K562 (cell line): ENCODE measurements at regions not wholly inside any gene's neighbourhood (a gene's known extent, or its start where the extent isn't known, plus 50 kb on each side); places are given as distances from the start of the nearest gene placed in this dataset.

Experiments
- ATAC-seq: fragments of 200-7000 bp; cut with Tn5 transposase; 3 replicates; pipeline ENCODE4 v1.9.1; 2020; ENCODE audit warnings: moderate library complexity
- BruUV-seq: library from RNA; stranded (reverse); fragments of 400-500 nt; replicated peaks from 2 replicates; lab custom pipeline; 2021; lab: Mats Ljungman, UMichigan
- CTCF ChIA-PET: fragments of 300-600 bp; formaldehyde crosslinking; extraction: SDS; loops from one replicate; lab custom pipeline; 2021; ENCODE audit warnings: low intra/inter-chr PET ratio; lab: Yijun Ruan, JAX
- POLR2A ChIA-PET: fragments of 300-600, 350-650 bp; sonication (Branson Sonifier 250); formaldehyde crosslinking; extraction: SDS; loops from one replicate; lab custom pipeline; 2021; ENCODE audit warnings: antibody characterized with exemption, inconsistent platforms; lab: Yijun Ruan, JAX
- DNase-seq, 4 experiments: peaks; one replicate each; pipeline versions ENCODE4 v3.0.0 to v3.0.0-alpha.2; 2011 to 2018; ENCODE audit warnings: low spot score in 3 of 4, mixed read lengths in 3 of 4; ENCODE audit errors: extremely low read depth in 1 of 4
- FAIRE-seq: peaks from 2 replicates; lab custom pipeline; 2011; peaks lifted over from hg19 to GRCh38; lab: Jason Lieb, UNC
- H2AFZ ChIP-seq: 2 replicates; pipeline ENCODE4 v1.6.0; 2011; ENCODE audit warnings: low read depth, low read length, control low read depth, inconsistent platforms
- H3K27ac ChIP-seq: fragments of 200-600 bp; 3 replicates; pipeline ENCODE4 v1.8.0; 2011; ENCODE audit warnings: low read depth, mild to moderate bottlenecking, control low read depth, inconsistent platforms, low read length, moderate library complexity, mixed read lengths; ENCODE audit errors: extremely low read depth
- H3K27me3 ChIP-seq, 2 experiments: fragments of 300-600 bp in 1 of 2; 2 replicates in 1 of 2; 3 replicates in 1 of 2; pipeline versions ENCODE4 v1.6.0 to v1.8.0; 2011; ENCODE audit warnings: inconsistent platforms in 2 of 2, low read length in 2 of 2, mild to moderate bottlenecking in 1 of 2, mixed read lengths in 1 of 2, moderate library complexity in 1 of 2; ENCODE audit not compliant: control insufficient read depth in 2 of 2, insufficient read depth in 2 of 2
- H3K36me3 ChIP-seq: fragments of 300-600 bp; 3 replicates; pipeline ENCODE4 v1.8.0; 2011; ENCODE audit warnings: mild to moderate bottlenecking, low read length, inconsistent platforms; ENCODE audit not compliant: control insufficient read depth, insufficient read depth
- H3K4me1 ChIP-seq, 2 experiments: fragments of 200-600 bp in 1 of 2; replicated peaks in 1 of 2; 2 replicates in 1 of 2; 3 replicates in 1 of 2; pipeline versions ENCODE4 v1.5.1 to v1.8.0; 2011; ENCODE audit warnings: inconsistent platforms in 2 of 2, low read length in 2 of 2, mild to moderate bottlenecking in 1 of 2, mixed read lengths in 1 of 2, moderate library complexity in 1 of 2; ENCODE audit not compliant: control insufficient read depth in 2 of 2, insufficient read depth in 2 of 2
- H3K4me2 ChIP-seq: 2 replicates; pipeline ENCODE4 v1.6.1; 2011; ENCODE audit warnings: low read length, control low read depth, inconsistent platforms, mixed read lengths; ENCODE audit not compliant: insufficient read depth
- H3K4me3 ChIP-seq: fragments of 200-600 bp; sonication (generic), shearing (Covaris generic); 2 replicates; pipeline ENCODE4 v1.5.1; 2016; ENCODE audit warnings: control low read depth, inconsistent platforms
- H3K79me2 ChIP-seq: fragments of 200-600 bp; 3 replicates; pipeline ENCODE4 v1.8.0; 2011; ENCODE audit warnings: low read length, inconsistent platforms; ENCODE audit not compliant: control insufficient read depth, insufficient read depth
- H3K9ac ChIP-seq, 2 experiments: 2 replicates each; pipeline versions ENCODE4 v1.6.0 to v1.6.1; 2011; ENCODE audit warnings: low read depth in 2 of 2, low read length in 2 of 2, control low read depth in 1 of 2, inconsistent platforms in 1 of 2, mild to moderate bottlenecking in 1 of 2, mixed read lengths in 1 of 2; ENCODE audit not compliant: insufficient read depth in 1 of 2
- H3K9me1 ChIP-seq: one replicate; pipeline ENCODE4 v1.6.0; 2011; ENCODE audit warnings: inconsistent platforms, mild to moderate bottlenecking, low read length, moderate library complexity; ENCODE audit not compliant: control insufficient read depth, insufficient read depth
- H3K9me3 ChIP-seq: replicated peaks from 2 replicates; pipeline ENCODE4 v1.5.1; 2011; ENCODE audit warnings: low read depth, low read length, inconsistent platforms; ENCODE audit not compliant: control insufficient read depth, insufficient read depth
- H4K20me1 ChIP-seq: replicated peaks from 2 replicates; pipeline ENCODE4 v1.6.1; 2011; ENCODE audit warnings: low read length, inconsistent platforms, mixed read lengths; ENCODE audit not compliant: control insufficient read depth, insufficient read depth
- ARID2 ChIP-seq: fragments of 450-650 bp; IDR thresholded peaks from 2 replicates; pipeline ENCODE4 v1.6.1; 2017; ENCODE audit warnings: antibody characterized with exemption, mild to moderate bottlenecking
- BDP1 ChIP-seq: IDR thresholded peaks from 3 replicates; pipeline ENCODE4 v1.6.1; 2011; ENCODE audit not compliant: insufficient read length, insufficient read depth
- CSDE1 ChIP-seq, 2 experiments: fragments of 450-650 bp; IDR thresholded peaks; 2 replicates each; pipeline ENCODE4 v1.6.1; 2016; ENCODE audit warnings: mild to moderate bottlenecking in 1 of 2
- FOSL1 ChIP-seq: fragments of 200-800 bp; sonication (Bioruptor generic); conservative IDR thresholded peaks from 2 replicates; pipeline ENCODE4 v1.6.1; 2016; ENCODE audit warnings: missing genetic modification characterization, missing compliant biosample characterization
- MAFF ChIP-seq: IDR thresholded peaks from 2 replicates; pipeline ENCODE4 v1.6.1; 2012; ENCODE audit warnings: low read length, improper control_type of control experiment
- RBM25 ChIP-seq: fragments of 200-400 bp; formaldehyde crosslinking; IDR thresholded peaks from 2 replicates; pipeline ENCODE4 v1.6.1; 2018; ENCODE audit warnings: low read length, low read depth, moderate library complexity; ENCODE audit not compliant: severe bottlenecking
- SMARCA5 ChIP-seq: fragments of 450-650 bp; IDR thresholded peaks from 2 replicates; pipeline ENCODE4 v1.6.1; 2016
- SP2 ChIP-seq: IDR thresholded peaks from 2 replicates; pipeline ENCODE4 v1.6.1; 2011; ENCODE audit warnings: mild to moderate bottlenecking, low read depth, low read length, moderate library complexity; ENCODE audit not compliant: poor library complexity, severe bottlenecking; ENCODE audit errors: extremely low read depth
- THRAP3 ChIP-seq: fragments of 450-650 bp; IDR thresholded peaks from 2 replicates; pipeline ENCODE4 v1.6.1; 2016; ENCODE audit warnings: mild to moderate bottlenecking, inconsistent platforms, borderline replicate concordance
- ZNF121 ChIP-seq: sonication (generic); formaldehyde crosslinking; conservative IDR thresholded peaks from 2 replicates; pipeline ENCODE4 v1.8.0; 2022; ENCODE audit warnings: missing genetic modification reagents
- ZNF707 ChIP-seq: fragments of 250-450 bp; sonication (Bioruptor Pico); conservative IDR thresholded peaks from 2 replicates; pipeline ENCODE4 v1.8.0; 2022; ENCODE audit warnings: inconsistent platforms, mild to moderate bottlenecking, moderate library complexity
- WGBS: fragments of 100-300 bp; shearing (Covaris generic); methylation state at CpG from one replicate; pipeline ENCODE4 v1.1.6; 2016; ENCODE audit warnings: low coverage, mixed read lengths; ENCODE audit not compliant: insufficient coverage; ENCODE audit errors: missing lambda C conversion rate; 5-methylcytosine and 5-hydroxymethylcytosine counted together
- in situ Hi-C: fragments of 300-500 bp; cut with MboI; formaldehyde crosslinking; loops from 4 replicates; pipeline ENCODE4 v1.15.0; 2018; ENCODE audit warnings: inconsistent platforms, mixed read lengths
- intact Hi-C: fragments of 100-400 bp; cut with micrococcal nuclease; formaldehyde crosslinking; loops from 2 replicates; pipeline ENCODE4 v1.14.2; 2022
- TF ChIP-seq, protein P1 (sequence below): fragments of 450-650 bp; IDR thresholded peaks from 2 replicates; pipeline ENCODE4 v1.6.1; 2016

DNA sequence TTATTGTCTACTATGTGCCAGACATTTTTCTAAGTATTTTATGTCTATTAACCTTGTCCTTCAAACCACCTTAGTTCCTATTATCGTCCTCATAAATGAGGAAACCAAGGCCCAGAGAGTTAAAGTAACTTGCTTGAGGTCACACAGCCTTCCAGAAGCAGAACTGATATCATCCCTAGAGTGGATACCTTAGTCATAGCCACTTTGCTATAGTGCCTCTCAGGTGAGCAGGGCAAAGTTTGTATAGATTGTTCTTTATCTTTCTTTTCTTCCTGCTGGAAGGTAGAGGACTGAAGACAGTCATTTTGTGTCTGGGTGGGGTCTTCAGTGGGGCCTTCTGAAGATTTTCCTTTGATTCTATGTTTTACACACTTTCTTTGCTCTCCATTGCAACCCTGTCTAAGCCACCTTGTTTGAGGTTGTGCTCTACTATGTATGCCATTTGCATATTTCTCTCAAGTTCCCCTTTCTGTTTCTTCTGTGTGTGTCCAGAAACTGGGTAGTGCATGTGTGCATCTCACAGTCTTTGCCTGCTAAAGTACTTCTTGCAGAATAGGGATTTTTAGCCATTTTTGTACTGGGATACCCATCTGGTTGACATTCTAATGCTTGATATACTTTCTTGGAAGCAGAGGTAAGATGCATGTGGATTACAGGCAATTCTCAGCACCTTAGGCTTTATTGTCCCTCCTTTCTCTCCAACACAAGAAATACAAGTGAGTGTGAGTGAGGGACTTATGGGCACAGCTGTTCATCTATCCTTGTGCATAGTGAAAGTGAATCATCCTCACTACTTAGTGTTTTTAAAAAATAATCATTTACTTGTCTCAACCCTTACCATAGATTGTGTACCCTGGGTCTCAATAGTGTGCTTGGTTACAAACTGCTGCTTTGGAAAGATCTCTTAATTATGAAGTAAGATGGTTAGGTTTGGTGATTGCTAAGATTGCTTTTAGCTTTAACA lies 207.6 kb upstream of the HMCN1 start:
- CTCF ChIA-PET = no interaction called here
- Histone ChIP-seq H3K36me3 (no peaks in the 10 kb centered on the region; the same call in 2 of the 3 replicates), H3K27ac (no peak overlapping the region), H3K27me3 (no peaks in the 10 kb centered on the region), H4K20me1 (no peaks in the 10 kb centered on the region), H3K4me3 (no peak overlapping the region), H3K79me2 (no peaks in the 10 kb centered on the region), H3K9ac (no peak overlapping the region), H3K4me2 (no peak overlapping the region), H3K9me3 (no peaks in the 10 kb centered on the region), H3K4me1 (peaks cover 0 to 17% of the 10 kb centered on the region in 2 experiments; a peak in 2 of 5 replicates), H3K9me1 (no peaks in the 10 kb centered on the region), H2AFZ (no peak overlapping the region)
- FAIRE-seq (no peak), DNase-seq (no peak), ATAC-seq (no peak)
- 0% methylated on average over 1 of the region's 1 CpG for WGBS
- in situ Hi-C loops (no loop called here), intact Hi-C loops (no loop called here)
- no TSS peak for BruUV-seq
- TF ChIP-seq ARID2 (no peak), RBM25 (peak; percentile 58)
- POLR2A ChIA-PET = interaction anchor here (1.0 kb wide), 1 partner anchor 20 kb away, joined by 3 read pairs; no protein-coding TSS in a partner anchor

DNA sequence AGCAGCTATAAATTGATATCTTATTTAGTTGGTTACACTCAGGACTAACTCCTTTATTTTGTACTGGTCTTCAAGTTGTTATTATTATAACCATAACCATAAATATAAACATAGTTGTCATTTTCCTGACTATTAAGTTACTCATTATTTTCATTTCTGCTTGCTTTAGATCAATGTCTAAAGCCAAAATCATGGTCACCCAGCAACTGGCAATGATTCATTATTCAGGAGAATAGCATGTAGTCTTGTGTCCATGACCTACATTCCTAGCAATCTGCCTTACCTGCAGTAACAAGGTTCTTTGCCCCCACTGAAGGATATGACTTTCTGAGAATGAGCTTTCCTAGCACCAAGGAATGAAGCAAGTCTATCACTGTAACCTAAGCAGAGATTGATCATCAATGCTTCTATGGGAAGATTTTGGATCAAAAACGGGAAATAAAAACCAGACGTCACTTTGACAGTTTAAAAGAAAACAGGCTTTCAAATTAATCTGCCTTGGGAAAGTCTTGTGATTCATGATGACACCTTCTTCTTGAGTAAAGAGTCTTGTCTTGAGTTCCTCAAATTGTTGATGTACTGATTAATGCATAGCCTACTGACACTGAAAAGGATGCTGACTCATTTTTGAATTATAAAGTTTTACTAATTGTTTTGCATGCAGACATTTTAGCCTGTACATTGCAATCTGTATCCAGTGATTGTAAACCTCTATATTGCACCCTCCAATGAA lies 203.3 kb upstream of the IVNS1ABP start:
- BruUV-seq = no TSS peak
- WGBS = 0% methylated on average over 2 of the region's 2 CpGs
- H3K27ac ChIP-seq = no peak overlapping the region
- TF ChIP-seq THRAP3 = no peak
- TF ChIP-seq ZNF121 (CRISPR knock-in tag) = no peak
- TF ChIP-seq SP2 = no peak
- TF ChIP-seq ZNF707 (CRISPR knock-in tag) = no peak
- TF ChIP-seq CSDE1 (IDR thresholded peaks at IDR 0.05) = no peak
- no peak for TF ChIP-seq BDP1
- no peak for TF ChIP-seq SMARCA5
- TF ChIP-seq, protein P1, sequence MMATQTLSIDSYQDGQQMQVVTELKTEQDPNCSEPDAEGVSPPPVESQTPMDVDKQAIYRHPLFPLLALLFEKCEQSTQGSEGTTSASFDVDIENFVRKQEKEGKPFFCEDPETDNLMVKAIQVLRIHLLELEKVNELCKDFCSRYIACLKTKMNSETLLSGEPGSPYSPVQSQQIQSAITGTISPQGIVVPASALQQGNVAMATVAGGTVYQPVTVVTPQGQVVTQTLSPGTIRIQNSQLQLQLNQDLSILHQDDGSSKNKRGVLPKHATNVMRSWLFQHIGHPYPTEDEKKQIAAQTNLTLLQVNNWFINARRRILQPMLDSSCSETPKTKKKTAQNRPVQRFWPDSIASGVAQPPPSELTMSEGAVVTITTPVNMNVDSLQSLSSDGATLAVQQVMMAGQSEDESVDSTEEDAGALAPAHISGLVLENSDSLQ = peak; percentile 18; the same call in 1 of the 2 replicates
- TF ChIP-seq MAFF = peak; percentile 18; the same call in 1 of the 2 replicates
- peak; percentile 77 for TF ChIP-seq FOSL1 (tag)

More for the DNA sequence above, 203.3 kb upstream of the IVNS1ABP start:
- intact Hi-C loops = no loop called here
- H3K9me3 ChIP-seq = no peaks in the 10 kb centered on the region
- no peak overlapping the region for H3K4me3 ChIP-seq
- CTCF ChIA-PET = interaction anchor here (0.8 kb wide), 1 partner anchor 150 kb away, joined by 3 read pairs; no protein-coding TSS in a partner anchor
- H3K4me2 ChIP-seq = no peak overlapping the region
- no peak overlapping the region for H3K9ac ChIP-seq
- POLR2A ChIA-PET = no interaction called here
- ATAC-seq (no peak), FAIRE-seq (no peak), DNase-seq (no peak)
- H3K4me1 ChIP-seq = no peaks in the 10 kb centered on the region
- no peaks in the 10 kb centered on the region for H3K9me1 ChIP-seq
- no peaks in the 10 kb centered on the region for H3K36me3 ChIP-seq
- no peaks in the 10 kb centered on the region for H3K27me3 ChIP-seq
- H4K20me1 ChIP-seq = no peaks in the 10 kb centered on the region
- in situ Hi-C loops = no loop called here
- H2AFZ ChIP-seq = no peak overlapping the region
- H3K79me2 ChIP-seq = no peaks in the 10 kb centered on the region
